Testis (tissue), 2 donors: ENCODE measurements at regions not wholly inside any gene's neighbourhood (a gene's known extent, or its start where the extent isn't known, plus 50 kb on each side); places are given as distances from the start of the nearest gene placed in this dataset.
A peak's percentile ranks its signal among the peaks of the same experiment; 100 is the strongest.

Experiments used
- DNase-seq: peaks from one replicate; pipeline ENCODE4 v3.0.0-alpha.2; 2019
- H3K27ac ChIP-seq, 2 donors: fragments of 200-600 bp; sonication (generic); one replicate each; pipeline ENCODE4 v1.5.1; 2019
- H3K27me3 ChIP-seq: fragments of 200-600 bp; sonication (generic); one replicate; pipeline ENCODE4 v1.5.1; 2019
- H3K36me3 ChIP-seq: fragments of 200-600 bp; sonication (generic); one replicate; pipeline ENCODE4 v1.5.1; 2017; ENCODE audit warnings: low read depth; ENCODE audit errors: missing control alignments
- H3K4me1 ChIP-seq: fragments of 200-600 bp; sonication (generic); one replicate; pipeline ENCODE4 v1.5.1; 2019
- H3K4me3 ChIP-seq, 2 donors: fragments of 200-600 bp; sonication (generic); one replicate each; pipeline ENCODE4 v1.5.1; 2017 to 2019
- H3K9me3 ChIP-seq: fragments of 200-600 bp; sonication (generic); one replicate; pipeline ENCODE4 v1.5.1; 2017
- CTCF ChIP-seq, 3 experiments: fragments of 450-650 bp in 2 of 3; fragments of 200-600 bp in 1 of 3; sonication (generic) in 1 of 3; IDR thresholded peaks; one replicate each; pipeline ENCODE4 v1.5.1; 2016 to 2019; ENCODE audit warnings: antibody characterized with exemption in 3 of 3, mild to moderate bottlenecking in 2 of 3, moderate library complexity in 1 of 3
- POLR2A ChIP-seq: fragments of 450-650 bp; IDR thresholded peaks from one replicate; pipeline ENCODE4 v1.6.1; 2017; ENCODE audit warnings: antibody characterized with exemption, mild to moderate bottlenecking, moderate library complexity
- WGBS, 2 donors: methylation state at CpG; one replicate each; pipeline ENCODE4 v1.1.5; 2018; 5-methylcytosine and 5-hydroxymethylcytosine counted together
- intact Hi-C: fragments of 100-400 bp; cut with DNase I; formaldehyde crosslinking; loops from one replicate; pipeline ENCODE4 v1.15.1; 2023; ENCODE audit warnings: low total_unique reads

- Histone ChIP-seq H3K36me3 (no peaks in the 10 kb centered on the region), H3K4me1 (peaks cover 12% of the 10 kb centered on the region), H3K9me3 (no peaks in the 10 kb centered on the region), H3K4me3 (peak overlapping the region; percentile 4 to 7), H3K27ac (peak overlapping the region in 1 of 2 donors; percentile 59), H3K27me3 (no peaks in the 10 kb centered on the region)
- intact Hi-C loops: no loop called here
- no peak for TF ChIP-seq POLR2A
- no peak for TF ChIP-seq CTCF (IDR thresholded peaks at IDR 0.05)
- WGBS, 2 donors: 41 to 54% methylated on average over 3 of the region's 3 CpGs
- DNase-seq: no peak
These were observed 119.1 kb upstream of the ZFHX3 start for GRCh38 chr16:73166947-73167550.

- no peak for DNase-seq
- no peak for TF ChIP-seq CTCF (IDR thresholded peaks at IDR 0.05)
- TF ChIP-seq POLR2A: no peak
- no peaks in the 10 kb centered on the region for H3K36me3 ChIP-seq
- H3K4me1 ChIP-seq: peaks cover 7% of the 10 kb centered on the region
- 36 to 45% methylated on average over 5 of the region's 5 CpGs for WGBS, 2 donors
- H3K27ac ChIP-seq: peak overlapping the region in 1 of 2 donors; percentile 59
- H3K9me3 ChIP-seq: no peaks in the 10 kb centered on the region
- H3K4me3 ChIP-seq: peak overlapping the region; percentile 4 to 7
- H3K27me3 ChIP-seq: no peaks in the 10 kb centered on the region
- intact Hi-C loops: no loop called here
These were observed 118.5 kb upstream of the ZFHX3 start for GRCh38 chr16:73166441-73166851.

- DNase-seq: no peak
- H3K9me3 ChIP-seq: no peaks in the 10 kb centered on the region
- no peaks in the 10 kb centered on the region for H3K27me3 ChIP-seq
- H3K4me1 ChIP-seq: peaks cover 7% of the 10 kb centered on the region
- H3K27ac ChIP-seq: no peak overlapping the region
- whole genome bisulfite sequencing, 2 donors: 81 to 83% methylated on average over 5 of the region's 5 CpGs
- no peak overlapping the region for H3K4me3 ChIP-seq
- no peak for TF ChIP-seq POLR2A
- no peak for TF ChIP-seq CTCF (IDR thresholded peaks at IDR 0.05)
- no peaks in the 10 kb centered on the region for H3K36me3 ChIP-seq
- intact Hi-C loops: no loop called here
These were observed 115.4 kb upstream of the ZFHX3 start for GRCh38 chr16:73163238-73163815.

- WGBS, 2 donors: 93 to 99% methylated on average over 4 of the region's 4 CpGs
- Histone ChIP-seq H3K27ac (no peak overlapping the region), H3K9me3 (no peaks in the 10 kb centered on the region), H3K27me3 (no peaks in the 10 kb centered on the region), H3K36me3 (no peaks in the 10 kb centered on the region), H3K4me3 (no peak overlapping the region), H3K4me1 (peaks cover 4% of the 10 kb centered on the region)
- TF ChIP-seq CTCF (IDR thresholded peaks at IDR 0.05): no peak
- TF ChIP-seq POLR2A: no peak
- intact Hi-C loops: no loop called here
- DNase-seq: no peak
These were observed 114.0 kb upstream of the ZFHX3 start for GRCh38 chr16:73161977-73162376.

GRCh38 chr16:73159296-73159695 lies 111.4 kb upstream of the ZFHX3 start:
- Histone ChIP-seq H3K27me3 (no peaks in the 10 kb centered on the region), H3K36me3 (no peaks in the 10 kb centered on the region), H3K9me3 (no peaks in the 10 kb centered on the region), H3K27ac (no peak overlapping the region), H3K4me3 (no peak overlapping the region), H3K4me1 (no peaks in the 10 kb centered on the region)
- intact Hi-C loops: no loop called here
- no peak for TF ChIP-seq CTCF (IDR thresholded peaks at IDR 0.05)
- TF ChIP-seq POLR2A: no peak
- 90 to 93% methylated on average over 5 of the region's 5 CpGs for WGBS, 2 donors
- no peak for DNase-seq
